ENCODE measurements at regions not wholly inside any gene's neighbourhood (a gene's known extent, or its start where the extent isn't known, plus 50 kb on each side); places are given as distances from the start of the nearest gene placed in this dataset.

DNA sequence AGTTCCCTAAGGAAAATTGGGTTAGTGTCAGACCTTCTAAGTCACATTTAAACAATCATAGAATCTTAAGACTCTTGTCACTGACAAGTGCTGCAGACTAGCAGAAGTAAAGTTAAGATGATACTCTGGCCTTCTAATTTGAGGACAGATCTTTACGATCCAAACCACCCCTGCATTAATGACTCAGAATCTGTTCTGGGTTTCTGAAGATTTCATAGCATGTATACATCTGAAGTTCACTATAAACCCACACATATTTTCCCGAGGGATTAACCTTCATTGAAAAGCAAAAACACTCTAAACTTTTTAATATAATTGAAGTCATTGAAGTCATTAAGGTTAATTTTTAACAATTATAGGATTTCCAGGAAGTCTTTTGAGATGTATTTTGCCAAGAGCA lies 674.3 kb downstream of the IQCM start:
- H3K4me1 Mint-ChIP-seq: no peaks in the 10 kb centered on the region

DNA sequence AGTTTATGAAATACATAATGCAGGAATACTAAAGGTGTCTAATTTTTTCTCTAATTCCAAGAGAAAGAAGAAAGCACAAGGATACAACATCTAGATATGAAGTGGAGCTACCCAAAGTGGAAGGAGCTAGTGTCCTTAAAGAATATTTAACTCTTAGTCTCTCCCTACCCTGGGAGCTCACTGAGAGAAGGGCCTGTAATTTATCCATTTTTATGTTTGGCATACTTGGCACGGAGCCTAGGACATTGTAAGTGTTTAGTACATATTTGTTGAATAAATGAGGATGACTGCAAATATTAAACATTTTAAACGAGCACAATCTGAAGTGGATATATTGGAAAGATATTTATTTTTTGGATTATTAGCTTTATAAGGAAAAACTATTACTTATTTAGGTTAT lies 674.8 kb downstream of the IQCM start:
- H3K9me3 Mint-ChIP-seq (ENCODE audit: insufficient read depth): no peaks in the 10 kb centered on the region
- H3K27me3 Mint-ChIP-seq: no peaks in the 10 kb centered on the region
- Histone ChIP-seq H2AFZ (ENCODE audit: insufficient read depth, low read depth, low read length, poor library complexity, severe bottlenecking) (no peak overlapping the region), H3K9me3 (ENCODE audit: control extremely low read depth in 1 of 3, control insufficient read depth in 2 of 3, insufficient read depth in 1 of 3, low read length in 2 of 3) (no peaks in the 10 kb centered on the region), H3K4me3 (ENCODE audit: control extremely low read depth in 1 of 5, extremely low read depth in 1 of 5, insufficient read depth in 1 of 5, low read depth in 2 of 5, low read length in 4 of 5) (no peak overlapping the region), H3K79me2 (ENCODE audit: control insufficient read depth, insufficient read depth, low read length) (no peaks in the 10 kb centered on the region), H3K4me2 (replicated peaks; ENCODE audit: low read depth, low read length, poor library complexity, severe bottlenecking) (no peak overlapping the region), H3K36me3 (replicated peaks in 1 of 2; ENCODE audit: control extremely low read depth in 1 of 2, control insufficient read depth in 1 of 2, extremely low read depth in 1 of 2, insufficient read depth in 2 of 2, low read length in 1 of 2) (no peaks in the 10 kb centered on the region), H4K20me1 (ENCODE audit: control insufficient read depth, insufficient read depth, low read length, poor library complexity, severe bottlenecking) (no peaks in the 10 kb centered on the region), H3K27me3 (replicated peaks in 1 of 4; ENCODE audit: control extremely low read depth in 1 of 4, control insufficient read depth in 3 of 4, insufficient read depth in 4 of 4, low read length in 3 of 4) (no peaks in the 10 kb centered on the region), H3K27ac (ENCODE audit: low read length in 2 of 2) (no peak overlapping the region), H3K4me1 (ENCODE audit: control insufficient read depth in 2 of 2, insufficient read depth in 2 of 2, low read length in 2 of 2) (no peaks in the 10 kb centered on the region), H3K9ac (ENCODE audit: low read length) (no peak overlapping the region)
- ATAC-seq (ENCODE audit: low read depth) (no peak), DNase-seq (no peak)
- WGBS (ENCODE audit: insufficient coverage): no CpG with 5 or more reads among the region's 2 CpGs
- intact Hi-C loops (cut with micrococcal nuclease): no loop called here
- CTCF ChIA-PET: no interaction called here
- H3K4me1 Mint-ChIP-seq: no peaks in the 10 kb centered on the region
- TF ChIP-seq EZH2 (IDR thresholded peaks at IDR 0.05; ENCODE audit: borderline replicate concordance, insufficient read depth, low read depth, low read length, poor library complexity, severe bottlenecking): no peak
- TF ChIP-seq, protein P1, sequence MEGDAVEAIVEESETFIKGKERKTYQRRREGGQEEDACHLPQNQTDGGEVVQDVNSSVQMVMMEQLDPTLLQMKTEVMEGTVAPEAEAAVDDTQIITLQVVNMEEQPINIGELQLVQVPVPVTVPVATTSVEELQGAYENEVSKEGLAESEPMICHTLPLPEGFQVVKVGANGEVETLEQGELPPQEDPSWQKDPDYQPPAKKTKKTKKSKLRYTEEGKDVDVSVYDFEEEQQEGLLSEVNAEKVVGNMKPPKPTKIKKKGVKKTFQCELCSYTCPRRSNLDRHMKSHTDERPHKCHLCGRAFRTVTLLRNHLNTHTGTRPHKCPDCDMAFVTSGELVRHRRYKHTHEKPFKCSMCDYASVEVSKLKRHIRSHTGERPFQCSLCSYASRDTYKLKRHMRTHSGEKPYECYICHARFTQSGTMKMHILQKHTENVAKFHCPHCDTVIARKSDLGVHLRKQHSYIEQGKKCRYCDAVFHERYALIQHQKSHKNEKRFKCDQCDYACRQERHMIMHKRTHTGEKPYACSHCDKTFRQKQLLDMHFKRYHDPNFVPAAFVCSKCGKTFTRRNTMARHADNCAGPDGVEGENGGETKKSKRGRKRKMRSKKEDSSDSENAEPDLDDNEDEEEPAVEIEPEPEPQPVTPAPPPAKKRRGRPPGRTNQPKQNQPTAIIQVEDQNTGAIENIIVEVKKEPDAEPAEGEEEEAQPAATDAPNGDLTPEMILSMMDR (IDR thresholded peaks at IDR 0.05): no peak
- POLR2A ChIA-PET: no interaction called here
- no peak overlapping the region for H3K27ac Mint-ChIP-seq
- no peak overlapping the region for H3K4me3 Mint-ChIP-seq

More for the DNA sequence above, 674.3 kb downstream of the IQCM start:
- ATAC-seq (ENCODE audit: low read depth) (no peak), DNase-seq (no peak)
- H3K9me3 Mint-ChIP-seq (ENCODE audit: insufficient read depth): no peaks in the 10 kb centered on the region
- ChIA-PET CTCF (no interaction called here), POLR2A (no interaction called here)
- H3K4me3 ChIP-seq (ENCODE audit: control extremely low read depth in 1 of 5, extremely low read depth in 1 of 5, insufficient read depth in 1 of 5, low read depth in 2 of 5, low read length in 4 of 5): no peak overlapping the region
- H3K27me3 Mint-ChIP-seq: no peaks in the 10 kb centered on the region
- H3K79me2 ChIP-seq (ENCODE audit: control insufficient read depth, insufficient read depth, low read length): no peaks in the 10 kb centered on the region
- intact Hi-C loops (cut with micrococcal nuclease): no loop called here
- WGBS (ENCODE audit: insufficient coverage): 100% methylated on average over 1 of the region's 2 CpGs
- no peak overlapping the region for H3K4me2 ChIP-seq (replicated peaks; ENCODE audit: low read depth, low read length, poor library complexity, severe bottlenecking)
- H4K20me1 ChIP-seq (ENCODE audit: control insufficient read depth, insufficient read depth, low read length, poor library complexity, severe bottlenecking): no peaks in the 10 kb centered on the region
- no peak overlapping the region for H3K27ac Mint-ChIP-seq
- H3K4me1 ChIP-seq (ENCODE audit: control insufficient read depth in 2 of 2, insufficient read depth in 2 of 2, low read length in 2 of 2): no peaks in the 10 kb centered on the region
- no peaks in the 10 kb centered on the region for H3K36me3 ChIP-seq (replicated peaks in 1 of 2; ENCODE audit: control extremely low read depth in 1 of 2, control insufficient read depth in 1 of 2, extremely low read depth in 1 of 2, insufficient read depth in 2 of 2, low read length in 1 of 2)
- no peaks in the 10 kb centered on the region for H3K27me3 ChIP-seq (replicated peaks in 1 of 4; ENCODE audit: control extremely low read depth in 1 of 4, control insufficient read depth in 3 of 4, insufficient read depth in 4 of 4, low read length in 3 of 4)
- H3K27ac ChIP-seq (ENCODE audit: low read length in 2 of 2): no peak overlapping the region
- no peak overlapping the region for H3K9ac ChIP-seq (ENCODE audit: low read length)
- TF ChIP-seq, protein P1 (IDR thresholded peaks at IDR 0.05): no peak
- TF ChIP-seq EZH2 (IDR thresholded peaks at IDR 0.05; ENCODE audit: borderline replicate concordance, insufficient read depth, low read depth, low read length, poor library complexity, severe bottlenecking): no peak
- no peaks in the 10 kb centered on the region for H3K9me3 ChIP-seq (ENCODE audit: control extremely low read depth in 1 of 3, control insufficient read depth in 2 of 3, insufficient read depth in 1 of 3, low read length in 2 of 3)
- H3K4me3 Mint-ChIP-seq: no peak overlapping the region
- no peak overlapping the region for H2AFZ ChIP-seq (ENCODE audit: insufficient read depth, low read depth, low read length, poor library complexity, severe bottlenecking)

Data from B cell (primary cell).